GM23248 (cell line): ENCODE measurements at regions not wholly inside any gene's neighbourhood (a gene's known extent, or its start where the extent isn't known, plus 50 kb on each side); places are given as distances from the start of the nearest gene placed in this dataset.

Experiments
- DNase-seq: peaks from one replicate; pipeline ENCODE4 v3.0.0-alpha.2; 2015
- H2AFZ ChIP-seq: fragments of 200-600 bp; sonication (generic); 2 replicates; pipeline ENCODE4 v1.6.1; 2016; ENCODE audit warnings: antibody characterized with exemption
- H3F3A ChIP-seq: fragments of 200-600 bp; sonication (generic); 2 replicates; pipeline ENCODE4 v1.6.1; 2016; ENCODE audit warnings: mild to moderate bottlenecking, antibody characterized with exemption, mixed run types; ENCODE audit not compliant: insufficient read depth
- H3K27ac ChIP-seq: fragments of 200-600 bp; sonication (generic); 2 replicates; pipeline ENCODE4 v1.5.1; 2016; ENCODE audit warnings: mild to moderate bottlenecking
- H3K27me3 ChIP-seq: fragments of 200-600 bp; sonication (generic); replicated peaks from 2 replicates; pipeline ENCODE4 v1.6.1; 2016; ENCODE audit warnings: mild to moderate bottlenecking; ENCODE audit not compliant: insufficient read depth
- H3K36me3 ChIP-seq: fragments of 200-600 bp; sonication (generic); 2 replicates; pipeline ENCODE4 v1.6.1; 2016; ENCODE audit warnings: low read depth, mild to moderate bottlenecking
- H3K4me1 ChIP-seq: fragments of 200-600 bp; sonication (generic); 2 replicates; pipeline ENCODE4 v1.6.1; 2016; ENCODE audit warnings: mild to moderate bottlenecking; ENCODE audit not compliant: insufficient read depth
- H3K4me2 ChIP-seq: fragments of 200-600 bp; sonication (generic); one replicate; pipeline ENCODE4 v1.6.1; 2016; ENCODE audit warnings: mild to moderate bottlenecking; ENCODE audit not compliant: unreplicated experiment
- H3K4me3 ChIP-seq: fragments of 200-600 bp; sonication (generic); 2 replicates; pipeline ENCODE4 v1.5.1; 2016; ENCODE audit warnings: mild to moderate bottlenecking
- H3K79me2 ChIP-seq: fragments of 200-600 bp; sonication (generic); 2 replicates; pipeline ENCODE4 v1.6.1; 2016; ENCODE audit warnings: mild to moderate bottlenecking; ENCODE audit not compliant: insufficient read depth
- H3K9ac ChIP-seq: fragments of 200-600 bp; sonication (generic); 2 replicates; pipeline ENCODE4 v1.6.1; 2016; ENCODE audit warnings: mild to moderate bottlenecking
- H3K9me2 ChIP-seq: fragments of 200-600 bp; sonication (generic); 2 replicates; pipeline ENCODE4 v1.6.1; 2016; ENCODE audit warnings: mixed run types, mild to moderate bottlenecking, moderate library complexity; ENCODE audit not compliant: insufficient read depth
- H3K9me3 ChIP-seq: fragments of 200-600 bp; sonication (generic); one replicate; pipeline ENCODE4 v1.6.1; 2017; ENCODE audit warnings: low read depth
- H4K20me1 ChIP-seq: fragments of 200-600 bp; sonication (generic); 2 replicates; pipeline ENCODE4 v1.6.0; 2016; ENCODE audit not compliant: insufficient read depth
- EZH2 ChIP-seq: fragments of 200-600 bp; sonication (generic); IDR thresholded peaks from 2 replicates; pipeline ENCODE4 v1.6.1; 2018; ENCODE audit warnings: antibody characterized with exemption, mild to moderate bottlenecking; ENCODE audit not compliant: insufficient read depth, poor library complexity, severe bottlenecking
- EZH2phosphoT487 ChIP-seq: fragments of 200-600 bp; sonication (generic); IDR thresholded peaks from 2 replicates; pipeline ENCODE4 v1.6.1; 2018; ENCODE audit warnings: antibody characterized with exemption, moderate library complexity, mild to moderate bottlenecking, low read depth; ENCODE audit not compliant: insufficient read depth
- WGBS, 2 experiments: methylation state at CpG; one replicate each; pipeline ENCODE4 v1.1.6; 2015 to 2017; ENCODE audit warnings: low lambda C conversion rate in 2 of 2, low coverage in 1 of 2; ENCODE audit errors: missing lambda C conversion rate in 2 of 2; 5-methylcytosine and 5-hydroxymethylcytosine counted together
- in situ Hi-C: fragments of 300-500 bp; cut with MboI; formaldehyde crosslinking; loops from 2 replicates; pipeline ENCODE4 v1.15.0; 2020

- Histone ChIP-seq H3K27me3 (no peaks in the 10 kb centered on the region), H3K9me3 (no peaks in the 10 kb centered on the region), H3K4me3 (no peak overlapping the region), H3K9me2 (no peaks in the 10 kb centered on the region), H3K36me3 (no peaks in the 10 kb centered on the region), H3F3A (no peaks in the 10 kb centered on the region), H3K4me1 (no peaks in the 10 kb centered on the region), H3K79me2 (no peaks in the 10 kb centered on the region), H3K9ac (no peak overlapping the region), H3K4me2 (no peak overlapping the region), H4K20me1 (no peaks in the 10 kb centered on the region), H3K27ac (no peak overlapping the region), H2AFZ (no peak overlapping the region)
- WGBS, 2 experiments = 4 to 7% methylated on average over 4 of the region's 4 CpGs
- in situ Hi-C loops = no loop called here
- TF ChIP-seq EZH2 = no peak
- no peak for TF ChIP-seq EZH2phosphoT487
- DNase-seq = peak; percentile 1
Observed at GRCh38 chr2:14941151-14941631, 308.7 kb downstream of the LRATD1 start.

GRCh38 chr2:14942987-14943386 lies 310.5 kb downstream of the LRATD1 start:
- DNase-seq = no peak
- Histone ChIP-seq H4K20me1 (no peaks in the 10 kb centered on the region), H2AFZ (no peak overlapping the region), H3K9me2 (no peaks in the 10 kb centered on the region), H3K4me3 (no peak overlapping the region), H3F3A (no peaks in the 10 kb centered on the region), H3K27ac (no peak overlapping the region), H3K4me1 (no peaks in the 10 kb centered on the region), H3K36me3 (no peaks in the 10 kb centered on the region), H3K27me3 (no peaks in the 10 kb centered on the region), H3K9me3 (no peaks in the 10 kb centered on the region), H3K4me2 (no peak overlapping the region), H3K9ac (no peak overlapping the region), H3K79me2 (no peaks in the 10 kb centered on the region)
- 37 to 49% methylated on average over 3 of the region's 3 CpGs for WGBS, 2 experiments
- in situ Hi-C loops = no loop called here
- TF ChIP-seq EZH2phosphoT487 (no peak), EZH2 (no peak)

- Histone ChIP-seq H3K27me3 (no peaks in the 10 kb centered on the region), H4K20me1 (no peaks in the 10 kb centered on the region), H3K9ac (no peak overlapping the region), H3K36me3 (no peaks in the 10 kb centered on the region), H3K4me2 (no peak overlapping the region), H3K4me1 (no peaks in the 10 kb centered on the region), H3K9me2 (no peaks in the 10 kb centered on the region), H3K27ac (no peak overlapping the region), H3F3A (no peaks in the 10 kb centered on the region), H3K9me3 (no peaks in the 10 kb centered on the region), H3K4me3 (no peak overlapping the region), H3K79me2 (no peaks in the 10 kb centered on the region), H2AFZ (no peak overlapping the region)
- TF ChIP-seq EZH2 = no peak
- TF ChIP-seq EZH2phosphoT487 = no peak
- WGBS, 2 experiments = 35 to 36% methylated on average over 7 of the region's 7 CpGs
- peak; percentile 47 for DNase-seq
- in situ Hi-C loops = no loop called here
Observed at GRCh38 chr2:14944562-14945346, 312.2 kb downstream of the LRATD1 start.

- Histone ChIP-seq H3K9me3 (no peaks in the 10 kb centered on the region), H3K4me2 (no peak overlapping the region), H3K27me3 (no peaks in the 10 kb centered on the region), H3K9ac (no peak overlapping the region), H3F3A (no peaks in the 10 kb centered on the region), H3K27ac (no peak overlapping the region), H3K79me2 (no peaks in the 10 kb centered on the region), H3K36me3 (no peaks in the 10 kb centered on the region), H3K9me2 (no peaks in the 10 kb centered on the region), H2AFZ (no peak overlapping the region), H3K4me3 (no peak overlapping the region), H4K20me1 (no peaks in the 10 kb centered on the region), H3K4me1 (no peaks in the 10 kb centered on the region)
- in situ Hi-C loops = no loop called here
- WGBS, 2 experiments = 20 to 39% methylated on average over 5 of the region's 5 CpGs
- DNase-seq = no peak
- TF ChIP-seq EZH2phosphoT487 (no peak), EZH2 (no peak)
Observed at GRCh38 chr2:14951569-14952285, 319.2 kb downstream of the LRATD1 start.
